Anterior cingulate cortex (tissue), 58 donors: ENCODE measurements at regions not wholly inside any gene's neighbourhood (a gene's known extent, or its start where the extent isn't known, plus 50 kb on each side); places are given as distances from the start of the nearest gene placed in this dataset.
"Not testable (repeated sequence)": the region's sequence is repeated elsewhere in the genome, so short reads cannot be mapped to it uniquely, and the experiment has no call there.

ENCODE experiments used
- DNase-seq, 58 donors: peaks; one replicate each; lab custom pipeline; 2025; lab: John Stamatoyannopoulos, UW

DNA sequence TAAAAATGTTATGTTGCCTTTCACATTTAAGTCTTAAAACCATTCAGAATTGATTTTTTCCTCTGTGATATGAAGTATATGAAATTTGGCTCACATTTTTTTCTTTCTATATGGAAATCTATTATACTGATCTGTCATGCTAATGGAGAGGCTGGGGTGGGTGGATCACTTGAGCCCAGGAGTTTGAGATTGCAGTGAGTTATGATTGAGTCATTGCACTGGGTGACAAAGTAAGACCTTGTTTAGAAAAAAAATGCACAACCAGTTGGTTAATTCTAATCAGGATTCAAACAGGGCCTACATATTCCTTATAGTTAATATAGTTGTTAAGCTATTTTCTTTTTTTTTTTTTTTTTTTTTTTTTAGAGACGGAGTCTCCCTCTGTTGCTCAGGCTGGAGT, 230.5 kb downstream of the MFSD1 start:
- DNase-seq, result no peak

DNA sequence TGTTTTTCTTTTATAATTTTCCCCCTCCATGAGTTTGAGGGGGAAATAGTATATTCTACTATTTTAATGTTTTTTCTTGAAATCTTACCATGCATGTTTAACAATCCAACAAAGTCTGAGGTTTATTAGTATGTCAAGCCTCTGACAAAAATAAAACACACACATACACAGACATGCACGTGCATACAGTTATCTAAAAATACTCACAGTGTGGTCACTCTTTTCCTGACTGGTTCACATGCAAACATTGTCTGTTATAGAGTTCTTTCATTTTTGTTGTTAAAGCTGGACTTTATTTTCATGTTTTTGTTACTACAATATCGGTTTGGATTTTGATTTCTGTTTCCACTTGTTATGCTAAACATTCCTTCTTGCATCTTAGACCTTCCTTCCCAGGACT, 236.6 kb downstream of the MFSD1 start:
- DNase-seq, result no peak

DNA sequence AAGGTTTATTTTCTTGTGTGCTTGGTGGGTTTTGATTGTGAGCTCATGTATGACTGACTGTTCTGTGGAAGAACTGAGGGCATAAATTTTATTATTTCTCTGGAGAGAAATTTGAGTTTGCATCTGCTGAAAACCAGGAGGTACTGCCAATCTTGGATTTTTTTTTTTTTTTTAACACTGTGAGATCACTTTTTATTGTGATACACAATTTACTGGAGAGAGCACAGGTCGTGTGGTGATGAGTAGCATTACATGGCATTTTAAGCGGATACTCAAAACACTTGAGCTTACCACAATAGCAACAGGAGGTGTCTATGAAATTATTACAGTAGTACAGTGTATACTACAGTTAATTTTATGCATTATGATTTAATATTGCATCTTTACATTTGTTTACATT, 237.4 kb downstream of the MFSD1 start:
- no peak for DNase-seq

DNA sequence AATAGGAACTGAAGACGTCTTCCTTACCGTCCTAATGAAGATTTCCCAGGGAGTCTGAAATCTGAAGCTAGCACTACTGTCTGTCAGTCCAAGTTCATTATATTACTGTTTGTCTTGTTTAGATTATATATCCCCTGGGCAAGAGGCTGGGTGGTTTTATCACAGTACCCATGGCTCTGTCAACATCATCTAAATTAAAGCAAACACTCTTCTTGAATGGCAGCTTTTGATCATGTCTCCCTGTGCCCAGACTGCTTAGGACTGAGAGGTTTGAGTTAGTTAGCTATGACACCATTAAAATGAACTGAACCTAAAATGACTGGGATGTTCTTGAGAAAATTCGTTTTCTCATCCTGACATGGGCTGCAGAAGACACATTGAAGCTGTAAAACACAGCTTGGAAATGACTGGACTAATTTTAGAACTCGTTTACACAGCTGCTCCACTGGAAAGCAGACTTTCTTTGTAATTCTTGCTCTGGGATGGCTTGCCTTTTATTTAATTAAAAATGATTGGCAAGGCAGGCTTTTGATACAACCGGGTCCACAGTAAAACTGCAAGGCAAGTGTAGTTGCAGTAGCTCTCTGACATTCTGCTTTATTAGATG, 243.5 kb downstream of the MFSD1 start:
- DNase-seq, result no peak

DNA sequence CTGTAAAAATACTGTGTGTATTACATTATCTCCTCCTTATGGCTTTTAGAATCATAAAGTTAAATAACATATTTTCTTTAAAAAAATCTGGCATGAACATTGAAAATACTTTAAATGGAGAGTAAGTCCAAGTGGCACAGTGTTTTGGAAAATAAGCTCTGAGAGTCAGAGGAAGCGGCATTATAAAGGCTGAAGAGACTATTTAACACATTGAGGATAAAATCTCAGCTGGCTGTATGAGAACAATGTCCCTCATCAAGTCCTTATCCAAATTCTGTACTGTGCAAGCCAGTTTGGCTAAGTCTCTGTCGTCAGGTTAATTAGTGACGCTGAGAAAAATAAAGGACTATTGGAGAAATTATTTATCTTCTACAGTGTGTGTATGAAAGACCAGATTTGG, 245.5 kb downstream of the MFSD1 start:
- DNase-seq, result no peak

DNA sequence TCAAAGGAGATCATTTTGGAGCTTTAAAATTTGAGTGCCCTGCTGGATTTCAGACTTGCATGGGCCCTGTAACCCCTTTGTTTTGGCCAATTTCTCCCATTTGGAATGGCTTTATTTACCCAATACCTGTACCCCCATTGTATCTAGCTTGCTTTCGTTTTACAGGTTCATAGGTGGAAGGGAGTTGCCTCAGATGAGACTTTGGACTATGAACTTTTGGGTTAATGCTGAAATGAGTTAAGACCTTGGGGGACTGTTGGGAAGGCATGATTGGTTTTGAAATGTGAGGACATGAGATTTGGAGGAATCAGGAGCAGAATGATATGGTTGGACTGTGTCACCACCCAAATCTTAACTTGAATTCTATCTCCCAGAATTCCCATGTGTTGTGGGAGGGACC, 250.6 kb downstream of the MFSD1 start:
- not testable (repeated sequence) for DNase-seq

DNA sequence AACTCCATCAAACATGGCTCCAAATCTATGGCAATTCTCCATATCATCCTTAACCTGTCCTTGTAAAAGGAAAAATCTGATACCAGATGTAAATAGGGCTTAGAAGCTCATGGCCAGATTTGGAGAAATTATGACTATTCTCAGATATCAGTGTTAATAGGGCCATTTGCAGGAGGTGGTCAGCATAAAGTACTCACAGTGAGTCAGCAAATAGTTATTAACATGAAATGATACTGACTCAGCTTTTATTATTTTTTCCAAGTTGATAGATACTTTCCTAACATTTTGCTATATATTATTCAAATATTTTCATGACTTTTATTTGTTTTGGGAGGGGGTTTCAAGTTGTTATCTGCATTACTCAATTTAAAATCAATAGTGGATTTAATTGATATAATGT, 255.8 kb downstream of the MFSD1 start:
- DNase-seq, result no peak

DNA sequence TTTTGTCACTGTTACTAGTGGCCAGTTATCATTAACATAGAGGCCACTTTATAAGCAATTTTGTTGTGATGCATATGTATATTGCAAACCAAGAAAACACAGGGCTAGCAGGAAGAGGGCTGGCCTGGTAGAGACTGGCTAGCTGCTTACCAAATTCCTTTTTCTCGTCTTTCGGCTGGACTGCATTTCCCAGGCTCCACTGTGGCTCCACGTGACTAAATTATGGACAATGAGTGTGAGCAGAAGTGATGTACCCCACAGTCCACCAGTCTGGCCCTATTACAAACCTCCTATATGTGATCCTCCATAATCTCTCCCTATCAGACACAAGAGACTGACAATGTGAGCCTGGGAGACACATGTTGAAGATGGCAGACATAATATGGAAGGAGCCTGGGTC, 257.0 kb downstream of the MFSD1 start:
- no peak for DNase-seq

DNA sequence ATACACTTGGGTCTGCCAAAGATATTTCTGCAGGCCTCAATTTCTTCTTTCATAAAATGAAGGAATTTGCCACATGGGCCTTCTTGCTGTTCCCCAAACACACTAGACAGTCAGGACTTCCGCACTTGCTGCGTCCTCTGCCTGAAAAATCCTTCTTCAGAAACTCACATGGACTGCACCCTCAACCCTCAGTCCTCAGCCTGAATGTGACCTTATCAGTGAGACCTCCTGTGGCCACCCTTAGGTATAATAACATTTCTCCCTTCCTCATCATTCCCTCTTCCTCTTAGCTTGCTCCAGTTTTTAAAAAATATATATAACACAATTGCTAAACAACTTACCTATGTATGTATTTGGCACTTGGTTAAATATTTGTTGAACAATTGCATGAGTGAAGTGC, 257.5 kb downstream of the MFSD1 start:
- DNase-seq, result no peak

DNA sequence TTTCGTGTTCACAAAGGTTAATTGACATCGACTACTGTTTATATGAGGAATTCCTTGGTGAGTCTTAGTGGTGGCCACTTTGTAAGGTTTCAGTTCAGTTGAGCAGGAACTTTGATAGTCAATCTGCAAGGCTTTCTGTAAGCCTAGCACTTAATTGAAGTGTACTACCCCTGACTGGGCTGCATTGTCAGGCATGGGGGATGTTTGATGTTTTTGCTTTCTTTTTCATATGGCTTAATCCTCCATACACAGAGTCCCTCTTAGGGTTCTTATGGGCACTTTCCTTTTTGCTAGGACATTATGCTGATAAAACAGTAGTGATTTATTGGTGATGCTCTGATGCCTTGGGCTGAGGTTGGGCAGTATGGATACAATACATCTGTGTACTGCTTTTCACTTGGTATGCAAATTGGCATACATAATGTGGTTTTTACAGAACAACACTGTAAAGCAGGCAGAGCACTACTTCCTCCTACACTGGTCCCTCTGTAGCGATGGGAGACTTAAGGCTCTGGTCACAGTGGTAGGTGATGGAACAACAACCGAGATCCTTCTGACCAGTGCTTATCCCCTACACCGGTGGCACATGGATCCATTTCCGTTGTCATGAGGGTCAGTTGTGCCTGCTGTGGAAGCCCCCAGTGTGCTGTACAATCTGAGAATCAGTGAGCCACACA, 261.0 kb downstream of the MFSD1 start:
- no peak for DNase-seq

DNA sequence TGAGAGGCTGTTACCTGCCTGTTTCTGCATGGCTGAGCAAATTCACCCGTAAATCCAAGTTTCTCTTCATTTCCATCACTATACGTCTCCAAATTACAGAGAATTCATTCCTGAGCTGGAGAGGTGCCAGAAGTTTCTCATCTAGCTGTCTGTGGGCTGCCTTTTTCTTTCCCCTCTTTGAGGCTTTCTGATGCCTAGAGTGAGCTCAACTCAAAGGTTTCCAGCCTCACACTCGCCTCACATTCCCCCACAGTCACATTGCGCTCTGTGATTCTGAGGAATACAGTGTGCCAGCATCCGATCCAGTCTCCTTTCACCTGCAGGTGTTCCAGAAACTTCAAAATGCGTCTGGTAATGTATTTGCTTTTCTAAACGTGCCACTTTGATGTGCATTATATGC, 267.2 kb downstream of the MFSD1 start, which contains the start of gene IQCJ:
IQCJ (plus strand) TSS at position 229 of the 400 bp plus-strand sequence.
- peak in 13 of 58 donors; percentile 1 to 27 (median 5) for DNase-seq

DNA sequence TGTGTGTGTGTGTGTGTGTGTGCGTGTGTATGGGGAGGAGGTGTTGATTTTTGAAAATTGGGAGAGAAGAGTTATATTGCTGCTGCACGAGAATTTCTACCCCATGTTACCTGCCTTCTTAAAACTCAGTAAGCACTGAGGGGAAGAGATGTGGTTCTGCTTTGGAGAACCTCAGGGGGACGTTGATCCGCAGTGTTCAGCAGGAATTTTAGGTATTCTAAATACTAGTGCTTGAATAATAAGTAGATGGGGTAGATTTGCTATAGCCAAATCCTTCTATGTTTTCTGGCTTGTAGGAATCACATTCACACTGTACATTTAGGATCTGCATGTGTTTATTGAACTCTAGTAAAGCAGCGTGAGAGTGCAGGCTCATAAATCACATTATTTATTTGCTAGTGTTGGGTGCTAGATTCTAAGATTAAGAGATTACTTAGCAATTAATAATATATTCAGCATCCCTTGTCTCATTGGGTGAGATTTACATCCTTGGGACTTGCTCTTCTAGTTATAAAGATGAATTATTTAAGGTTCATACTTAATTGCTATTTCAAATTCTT, 268.1 kb downstream of the MFSD1 start:
- peak in 1 of 58 donors; percentile 0 for DNase-seq

DNA sequence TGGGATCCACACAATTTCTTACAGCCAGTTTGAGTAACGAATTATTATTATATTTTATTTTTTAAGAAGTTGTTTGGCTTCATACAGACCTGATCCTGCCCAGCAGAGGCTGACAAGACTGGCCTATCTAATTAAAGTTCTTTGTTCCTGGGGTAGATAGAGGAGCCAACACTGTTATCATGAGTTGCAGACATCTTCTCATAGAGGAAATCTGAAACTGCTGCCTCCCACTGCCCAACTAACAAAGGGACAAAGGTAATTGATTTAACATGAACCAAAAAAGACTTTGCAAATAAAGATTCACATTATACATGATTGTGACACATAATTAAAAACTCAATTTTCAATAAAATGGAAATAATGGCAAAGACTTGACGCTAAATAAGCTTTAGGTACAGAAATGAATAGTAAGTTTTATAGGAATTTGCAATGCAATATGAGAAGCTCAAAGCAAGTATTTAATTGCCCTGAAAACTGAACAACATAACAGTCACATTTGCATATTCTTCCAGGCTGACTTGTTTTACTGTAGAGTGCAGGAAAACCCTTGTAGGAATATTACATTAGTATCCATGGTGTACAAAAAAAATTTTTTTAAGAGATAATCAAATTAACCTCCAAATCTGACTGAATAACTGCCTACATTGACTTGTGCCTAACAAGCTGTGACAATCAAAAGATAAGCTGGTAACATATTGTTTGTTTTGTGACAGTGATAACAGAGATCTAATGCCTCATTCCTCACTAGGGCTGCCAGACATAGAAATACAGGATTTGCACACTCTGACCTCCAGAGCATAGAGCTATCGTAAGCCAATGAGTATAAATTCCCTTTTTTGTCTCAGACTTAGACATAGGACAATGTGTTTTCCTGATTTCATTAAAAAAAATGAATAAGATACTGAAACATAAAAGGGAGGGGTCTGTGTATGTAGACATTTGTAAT, 273.2 kb downstream of the MFSD1 start:
- DNase-seq, result no peak

DNA sequence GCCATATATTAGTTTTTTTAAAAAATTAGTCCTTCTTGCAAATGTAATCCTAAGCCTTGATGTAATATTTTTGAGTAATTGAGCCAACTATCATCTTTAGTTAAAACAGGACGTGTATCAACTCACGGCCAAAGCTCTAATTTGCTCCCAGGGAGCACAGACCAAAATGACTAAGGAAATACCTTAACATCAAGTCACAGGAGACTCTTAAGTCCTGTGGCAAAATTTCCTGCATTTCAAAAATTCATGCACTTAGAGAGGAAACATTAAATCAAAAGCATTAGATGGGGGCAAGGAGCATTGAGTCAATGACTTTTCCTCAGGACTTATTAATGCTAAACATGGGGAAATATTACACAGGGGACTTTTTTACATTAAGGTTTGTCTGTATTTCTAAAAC, 276.0 kb downstream of the MFSD1 start:
- no peak for DNase-seq

DNA sequence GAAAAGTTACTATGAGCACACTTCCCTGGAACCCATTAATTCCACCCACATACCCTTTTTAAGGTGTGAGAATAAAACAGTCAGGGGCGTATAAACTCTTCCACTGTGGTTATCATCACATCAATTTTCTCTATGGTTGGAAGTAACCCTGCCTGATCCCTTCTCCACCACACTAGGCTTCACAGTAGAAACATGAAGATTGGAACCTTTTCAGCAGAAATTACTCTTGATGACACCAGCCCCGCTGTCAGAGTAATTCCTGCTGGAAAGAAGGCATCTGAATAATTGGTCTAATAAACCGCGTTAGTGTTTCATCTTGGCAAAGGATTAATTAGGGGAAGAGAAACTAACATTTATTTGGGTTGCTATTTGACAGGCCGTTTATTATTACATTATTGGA, 278.4 kb downstream of the MFSD1 start:
- DNase-seq, result no peak

DNA sequence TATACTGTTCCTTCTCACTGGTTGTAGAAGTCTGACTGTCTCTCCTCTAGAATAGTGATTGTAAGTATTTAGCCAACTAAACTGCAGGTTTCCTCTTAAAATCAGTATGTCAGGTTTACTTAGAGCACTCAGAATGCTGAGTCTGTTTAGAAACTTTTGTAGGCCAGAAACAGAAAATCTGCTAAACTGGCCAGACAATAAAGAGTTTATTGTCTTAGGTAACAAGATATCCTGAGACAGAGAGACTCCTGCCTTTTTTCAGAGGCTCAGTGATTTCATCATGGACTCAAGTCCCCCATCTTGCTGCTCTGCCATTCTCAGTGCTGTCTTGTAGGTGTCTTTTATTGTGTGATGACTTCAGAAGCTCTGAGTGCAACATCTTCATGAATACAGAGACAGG, 279.0 kb downstream of the MFSD1 start:
- DNase-seq, result no peak

DNA sequence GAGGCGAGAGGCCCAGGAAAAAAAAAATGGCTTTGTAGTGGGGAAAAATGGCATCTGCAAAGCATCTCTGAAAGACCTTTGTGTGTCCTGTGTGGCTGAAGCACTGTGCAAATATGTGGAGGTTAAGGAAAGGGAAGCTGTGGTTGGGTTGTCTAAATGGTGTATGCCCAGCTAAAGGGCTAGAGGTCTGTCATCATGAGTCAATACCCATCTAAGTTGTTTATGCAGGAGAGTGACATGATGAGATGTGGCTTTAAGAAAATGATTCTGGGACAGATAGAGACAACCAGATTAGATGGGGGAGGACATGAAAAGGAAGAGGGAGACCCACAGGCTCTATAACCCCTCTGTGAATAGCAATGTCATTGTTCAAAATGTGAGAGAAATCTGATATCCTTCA, 280.7 kb downstream of the MFSD1 start:
- DNase-seq, result no peak

DNA sequence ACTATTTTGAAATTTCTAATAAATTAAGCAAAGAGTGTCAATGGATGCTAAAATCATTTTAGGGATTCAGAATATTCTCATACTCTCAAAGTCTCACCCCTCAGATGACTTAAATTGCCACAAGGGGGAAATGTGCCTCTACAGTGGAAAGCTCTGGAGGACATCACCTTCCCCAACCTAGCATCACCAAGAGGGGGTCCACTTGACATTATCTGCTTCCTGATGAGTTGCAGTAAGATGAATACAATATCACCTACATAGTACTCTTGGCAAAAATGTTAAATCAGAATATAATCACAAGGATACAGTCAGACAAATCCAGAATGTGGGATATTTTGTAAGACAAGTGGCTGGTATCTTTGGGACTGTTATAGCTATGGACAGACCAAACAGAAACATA, 290.1 kb downstream of the MFSD1 start:
- DNase-seq, result no peak

DNA sequence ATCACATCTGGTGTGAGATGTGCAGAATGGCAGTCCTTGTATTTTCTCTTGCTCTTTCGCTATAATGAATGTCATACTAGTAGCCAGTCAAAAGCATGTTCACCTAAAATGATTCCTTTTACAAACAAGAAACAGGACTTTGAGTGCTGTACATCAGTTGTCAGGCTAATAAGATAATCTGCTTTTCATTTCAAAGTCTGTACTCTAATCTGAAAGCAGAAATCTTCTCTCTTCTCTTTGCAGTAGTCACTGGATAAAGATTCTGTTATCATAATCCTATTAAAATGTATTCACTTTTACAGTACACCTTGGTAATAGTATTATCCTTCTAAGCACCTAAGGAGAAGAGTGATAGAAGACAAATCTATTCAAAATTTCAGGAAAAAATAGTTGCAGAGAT, 300.1 kb downstream of the MFSD1 start:
- DNase-seq, result no peak

DNA sequence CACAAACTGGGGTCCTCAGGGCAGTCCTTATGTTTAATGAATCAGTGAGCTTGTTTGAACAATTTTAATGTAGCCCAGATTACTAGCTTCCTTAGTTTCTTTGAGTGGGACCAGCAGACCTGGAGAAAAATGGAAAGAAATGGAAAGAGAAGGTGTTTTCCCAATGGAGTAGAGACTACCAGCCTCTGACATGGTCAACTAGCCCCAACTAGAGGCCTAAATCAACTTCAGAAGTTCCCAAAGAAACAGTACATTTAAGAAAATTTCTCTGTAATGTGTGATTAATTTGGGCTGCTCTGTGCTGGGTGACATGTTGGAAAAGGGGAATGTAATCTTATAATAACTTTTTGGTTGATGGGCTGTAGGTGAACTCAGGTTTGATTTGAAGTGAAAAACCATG, 310.9 kb downstream of the MFSD1 start:
- no peak for DNase-seq

DNA sequence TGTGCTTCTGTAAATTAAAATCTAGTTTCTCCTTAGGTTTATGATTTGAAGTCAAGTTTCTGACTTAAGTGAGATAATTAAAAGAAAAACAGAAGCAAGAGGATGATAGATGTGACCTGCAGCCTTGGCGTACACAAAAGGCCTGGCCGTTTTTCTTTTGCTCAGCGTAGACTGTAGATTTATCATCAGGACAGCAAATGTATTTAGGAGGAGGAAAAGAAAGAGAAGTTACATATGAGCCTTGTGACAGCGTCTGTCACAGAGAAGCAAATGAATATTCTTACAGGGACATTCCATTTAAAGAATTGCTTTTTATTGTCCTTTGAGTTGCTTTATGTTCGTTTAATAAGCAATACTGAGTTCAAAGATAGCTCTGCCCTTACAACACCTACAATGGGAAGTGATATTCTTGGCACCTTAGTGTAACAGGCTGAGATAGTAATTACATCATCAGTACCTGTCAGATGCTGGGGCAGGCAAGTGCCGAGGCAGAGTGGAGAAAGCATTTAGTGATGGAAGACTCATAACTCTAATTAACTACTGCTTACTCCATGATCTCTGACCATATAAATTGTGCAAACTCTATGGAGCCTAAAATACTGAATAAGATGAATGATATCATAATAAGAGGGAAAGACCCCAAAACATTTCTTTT, 311.5 kb downstream of the MFSD1 start:
- no peak for DNase-seq
